Thyroid gland (tissue), 4 donors: ENCODE measurements at regions not wholly inside any gene's neighbourhood (a gene's known extent, or its start where the extent isn't known, plus 50 kb on each side); places are given as distances from the start of the nearest gene placed in this dataset.

Experiments used
- DNase-seq, 2 donors: peaks; one replicate each; pipeline ENCODE4 v3.0.0-alpha.2; 2019
- H3K27ac ChIP-seq, 3 donors: fragments of 200-600 bp; sonication (generic); 1 replicate in 2 of 3; 2 replicates in 1 of 3; pipeline ENCODE4 v1.5.1; 2016 to 2019; ENCODE audit warnings: mild to moderate bottlenecking in 1 of 3, moderate library complexity in 1 of 3
- H3K27me3 ChIP-seq: fragments of 200-600 bp; sonication (generic); one replicate; pipeline ENCODE4 v1.5.1; 2019
- H3K36me3 ChIP-seq, 2 donors: fragments of 200-600 bp; sonication (generic); one replicate each; pipeline ENCODE4 v1.5.1; 2016 to 2019
- H3K4me1 ChIP-seq, 2 donors: fragments of 200-600 bp; sonication (generic); one replicate each; pipeline ENCODE4 v1.5.1; 2017 to 2019
- H3K4me3 ChIP-seq, 3 donors: fragments of 200-600 bp; sonication (generic); replicated peaks in 1 of 3; 1 replicate in 2 of 3; 2 replicates in 1 of 3; pipeline ENCODE4 v1.5.1; 2016; ENCODE audit warnings: mild to moderate bottlenecking in 1 of 3
- H3K9me3 ChIP-seq: fragments of 200-600 bp; sonication (generic); one replicate; pipeline ENCODE4 v1.5.1; 2017
- CTCF ChIP-seq, 6 experiments: fragments of 200-600 bp in 3 of 6; fragments of 450-650 bp in 3 of 6; sonication (generic) in 3 of 6; IDR thresholded peaks; one replicate each; pipeline ENCODE4 v1.5.1; 2016 to 2019; ENCODE audit warnings: antibody characterized with exemption in 6 of 6, mild to moderate bottlenecking in 2 of 6, inconsistent platforms in 1 of 6, moderate library complexity in 1 of 6
- POLR2A ChIP-seq, 2 donors: fragments of 450-650 bp; IDR thresholded peaks; one replicate each; pipeline ENCODE4 v1.6.1; 2017; ENCODE audit warnings: antibody characterized with exemption in 2 of 2, mild to moderate bottlenecking in 2 of 2, moderate library complexity in 1 of 2
- WGBS, 2 donors: methylation state at CpG; one replicate each; pipeline ENCODE4 v1.1.5; 2017; 5-methylcytosine and 5-hydroxymethylcytosine counted together
- intact Hi-C: fragments of 100-400 bp; cut with DNase I; formaldehyde crosslinking; loops from one replicate; pipeline ENCODE4 v1.15.1; 2023

- H3K27ac ChIP-seq: no peak overlapping the region
- H3K4me3 ChIP-seq: peak overlapping the region in 2 of 3 donors; percentile 43 to 77
- DNase-seq: peak; percentile 24 to 26
- H3K9me3 ChIP-seq: no peaks in the 10 kb centered on the region
- no peaks in the 10 kb centered on the region for H3K27me3 ChIP-seq
- peaks cover 0 to 3% of the 10 kb centered on the region in 2 donors for H3K4me1 ChIP-seq
- no peaks in the 10 kb centered on the region for H3K36me3 ChIP-seq
- TF ChIP-seq CTCF (IDR thresholded peaks at IDR 0.05) (no peak), POLR2A (IDR thresholded peaks at IDR 0.05) (no peak)
- intact Hi-C loops: no loop called here
- WGBS, 2 donors: 23 to 25% methylated on average over 13 of the region's 13 CpGs
Measured at GRCh38 chr1:200302921-200303290, 106.9 kb downstream of the ZNF281 start.

GRCh38 chr1:200302192-200302920 is 107.5 kb downstream of the ZNF281 start:
- intact Hi-C loops: no loop called here
- 0 to 1% methylated on average over 28 to 36 of the region's 36 CpGs for WGBS, 2 donors

GRCh38 chr1:200301152-200301551 is 108.7 kb downstream of the ZNF281 start:
- intact Hi-C loops: no loop called here
- no peak for TF ChIP-seq CTCF (IDR thresholded peaks at IDR 0.05)
- no peak for DNase-seq
- no peaks in the 10 kb centered on the region for H3K36me3 ChIP-seq
- no peaks in the 10 kb centered on the region for H3K9me3 ChIP-seq
- WGBS, 2 donors: 99% methylated on average over 3 of the region's 3 CpGs
- H3K27me3 ChIP-seq: no peaks in the 10 kb centered on the region
- no peak overlapping the region for H3K4me3 ChIP-seq
- no peak overlapping the region for H3K27ac ChIP-seq
- H3K4me1 ChIP-seq: peaks cover 0 to 3% of the 10 kb centered on the region in 2 donors

More at GRCh38 chr1:200302192-200302920, 107.5 kb downstream of the ZNF281 start:
- DNase-seq: peak; percentile 24 to 37
- Histone ChIP-seq H3K4me1 (peaks cover 0 to 3% of the 10 kb centered on the region in 2 donors), H3K27ac (no peak overlapping the region), H3K36me3 (no peaks in the 10 kb centered on the region), H3K27me3 (no peaks in the 10 kb centered on the region), H3K4me3 (peak overlapping the region; percentile 23 to 77 (median 43)), H3K9me3 (no peaks in the 10 kb centered on the region)
- TF ChIP-seq CTCF (IDR thresholded peaks at IDR 0.05) (no peak), POLR2A (IDR thresholded peaks at IDR 0.05) (no peak)

GRCh38 chr1:200299571-200299970 is 110.3 kb downstream of the ZNF281 start:
- no peaks in the 10 kb centered on the region for H3K9me3 ChIP-seq
- H3K27ac ChIP-seq: no peak overlapping the region
- intact Hi-C loops: no loop called here
- no peaks in the 10 kb centered on the region for H3K36me3 ChIP-seq
- no peak for TF ChIP-seq POLR2A (IDR thresholded peaks at IDR 0.05)
- no peaks in the 10 kb centered on the region for H3K27me3 ChIP-seq
- no peak overlapping the region for H3K4me3 ChIP-seq
- peaks cover 0 to 3% of the 10 kb centered on the region in 2 donors for H3K4me1 ChIP-seq
- 87 to 96% methylated on average over 1 of the region's 1 CpG for WGBS, 2 donors
- DNase-seq: no peak

- TF ChIP-seq CTCF (IDR thresholded peaks at IDR 0.05): no peak
- TF ChIP-seq POLR2A (IDR thresholded peaks at IDR 0.05): no peak
- peaks cover 0 to 3% of the 10 kb centered on the region in 2 donors for H3K4me1 ChIP-seq
- no peaks in the 10 kb centered on the region for H3K27me3 ChIP-seq
- no peaks in the 10 kb centered on the region for H3K36me3 ChIP-seq
- intact Hi-C loops: no loop called here
- no peak overlapping the region for H3K4me3 ChIP-seq
- H3K9me3 ChIP-seq: no peaks in the 10 kb centered on the region
- no peak for DNase-seq
- H3K27ac ChIP-seq: no peak overlapping the region
- WGBS, 2 donors: 71 to 72% methylated on average over 1 of the region's 1 CpG
Measured at GRCh38 chr1:200298242-200298641, 111.6 kb downstream of the ZNF281 start.
